HepG2 (cell line): ENCODE measurements at regions not wholly inside any gene's neighbourhood (a gene's known extent, or its start where the extent isn't known, plus 50 kb on each side); places are given as distances from the start of the nearest gene placed in this dataset.

Experiments
- ATAC-seq: fragments of 200-7000 bp; cut with Tn5 transposase; 3 replicates; pipeline ENCODE4 v1.9.1; 2020; ENCODE audit warnings: mild to moderate bottlenecking, moderate library complexity
- BruUV-seq: library from RNA; stranded (reverse); fragments of 400-500 nt; replicated peaks from 2 replicates; lab custom pipeline; 2021; lab: Mats Ljungman, UMichigan
- CTCF ChIA-PET: fragments of 300-600 bp; formaldehyde crosslinking; extraction: SDS; loops from one replicate; lab custom pipeline; 2021; ENCODE audit warnings: low total read pairs, inconsistent platforms, low intra/inter-chr PET ratio; lab: Yijun Ruan, JAX
- POLR2A ChIA-PET: fragments of 350-600 bp; sonication (Branson Sonifier 250); formaldehyde crosslinking; loops from one replicate; lab custom pipeline; 2020; ENCODE audit warnings: antibody characterized with exemption, inconsistent platforms; lab: Yijun Ruan, JAX
- DNase-seq: peaks from one replicate; pipeline ENCODE4 v3.0.0-alpha.2; 2015; ENCODE audit warnings: low spot score
- FAIRE-seq: peaks from 3 replicates; lab custom pipeline; 2011; peaks lifted over from hg19 to GRCh38; lab: Jason Lieb, UNC
- H2AFZ ChIP-seq: one replicate; pipeline ENCODE4 v1.6.1; 2011; ENCODE audit warnings: low read length, inconsistent platforms
- H3K27ac ChIP-seq: fragments of 300-600 bp; 3 replicates; pipeline ENCODE4 v1.8.0; 2011; ENCODE audit warnings: mixed run types, mild to moderate bottlenecking, mixed read lengths, low read length, inconsistent platforms; ENCODE audit not compliant: insufficient read depth; ENCODE audit errors: extremely low read length
- H3K27me3 ChIP-seq, 2 experiments: fragments of 200-600 bp in 1 of 2; 2 replicates in 1 of 2; 3 replicates in 1 of 2; pipeline versions ENCODE4 v1.6.0 to v1.8.0; 2011; ENCODE audit warnings: low read length in 2 of 2, mild to moderate bottlenecking in 2 of 2, moderate library complexity in 2 of 2, inconsistent platforms in 1 of 2; ENCODE audit not compliant: insufficient read depth in 2 of 2, control insufficient read depth in 1 of 2
- H3K36me3 ChIP-seq, 2 experiments: fragments of 200-600 bp in 1 of 2; replicated peaks in 1 of 2; 2 replicates in 1 of 2; 3 replicates in 1 of 2; pipeline versions ENCODE4 v1.5.1 to v1.8.0; 2011; ENCODE audit warnings: low read length in 2 of 2, inconsistent platforms in 1 of 2; ENCODE audit not compliant: insufficient read depth in 2 of 2, control insufficient read depth in 1 of 2
- H3K4me1 ChIP-seq: 2 replicates; pipeline ENCODE4 v1.5.1; 2012; ENCODE audit warnings: low read length, inconsistent platforms; ENCODE audit not compliant: insufficient read depth
- H3K4me2 ChIP-seq: 2 replicates; pipeline ENCODE4 v1.6.0; 2011; ENCODE audit warnings: low read depth, low read length, inconsistent platforms
- H3K4me3 ChIP-seq, 3 experiments: fragments of 200-600 bp in 1 of 3; sonication (generic), shearing (Covaris generic) in 1 of 3; replicated peaks in 1 of 3; 2 replicates each; pipeline ENCODE4 v1.5.1; 2011 to 2016; ENCODE audit warnings: low read length in 3 of 3, inconsistent platforms in 2 of 3, low read depth in 2 of 3, mild to moderate bottlenecking in 2 of 3, control low read depth in 1 of 3, mixed read lengths in 1 of 3; ENCODE audit not compliant: insufficient read depth in 1 of 3
- H3K79me2 ChIP-seq: one replicate; pipeline ENCODE4 v1.6.1; 2011; ENCODE audit warnings: low read length, inconsistent platforms; ENCODE audit not compliant: insufficient read depth
- H3K9ac ChIP-seq: 2 replicates; pipeline ENCODE4 v1.6.0; 2011; ENCODE audit warnings: mild to moderate bottlenecking, low read depth, low read length, inconsistent platforms; ENCODE audit not compliant: insufficient read depth
- H3K9me3 ChIP-seq: 2 replicates; pipeline ENCODE4 v1.5.1; 2012; ENCODE audit warnings: mild to moderate bottlenecking, low read length
- H4K20me1 ChIP-seq: 2 replicates; pipeline ENCODE4 v1.6.0; 2011; ENCODE audit warnings: inconsistent platforms, mild to moderate bottlenecking, low read length, moderate library complexity; ENCODE audit not compliant: insufficient read depth
- BORCS8-MEF2B ChIP-seq: sonication (generic); formaldehyde crosslinking; IDR thresholded peaks from 2 replicates; pipeline ENCODE4 v1.8.0; 2022; ENCODE audit warnings: mild to moderate bottlenecking, missing genetic modification reagents
- CBX1 ChIP-seq: IDR thresholded peaks from one replicate; pipeline ENCODE4 v1.6.1; 2016; ENCODE audit warnings: antibody characterized with exemption, low read depth
- FOXO1 ChIP-seq: sonication (generic); formaldehyde crosslinking; IDR thresholded peaks from 2 replicates; pipeline ENCODE4 v1.4.0; 2020; ENCODE audit warnings: missing genetic modification reagents
- KDM5B ChIP-seq: sonication (generic); formaldehyde crosslinking; IDR thresholded peaks from 2 replicates; pipeline ENCODE4 v1.4.0; 2020; ENCODE audit warnings: missing genetic modification reagents, mild to moderate bottlenecking, borderline replicate concordance
- KLF13 ChIP-seq: sonication (generic); formaldehyde crosslinking; IDR thresholded peaks from 2 replicates; pipeline ENCODE4 v1.4.0; 2020; ENCODE audit warnings: mild to moderate bottlenecking, missing genetic modification reagents
- NCOA2 ChIP-seq: sonication (generic); formaldehyde crosslinking; IDR thresholded peaks from 2 replicates; pipeline ENCODE4 v1.8.0; 2022; ENCODE audit warnings: inconsistent platforms
- NKX3-1 ChIP-seq: sonication (generic); formaldehyde crosslinking; IDR thresholded peaks from 2 replicates; pipeline ENCODE4 v1.5.0; 2020; ENCODE audit warnings: missing genetic modification reagents
- SMARCE1 ChIP-seq: fragments of 450-650 bp; IDR thresholded peaks from 2 replicates; pipeline ENCODE4 v1.6.1; 2017; ENCODE audit warnings: borderline replicate concordance
- THRA ChIP-seq: sonication (generic); formaldehyde crosslinking; IDR thresholded peaks from 2 replicates; pipeline ENCODE4 v1.4.0; 2020; ENCODE audit warnings: missing genetic modification reagents, borderline replicate concordance
- TRIM24 ChIP-seq: sonication (generic); formaldehyde crosslinking; IDR thresholded peaks from 2 replicates; pipeline ENCODE4 v1.8.0; 2022; ENCODE audit warnings: mild to moderate bottlenecking, missing genetic modification reagents
- ZGPAT ChIP-seq: IDR thresholded peaks from 2 replicates; pipeline ENCODE4 v1.6.1; 2016; ENCODE audit warnings: mild to moderate bottlenecking
- ZNF264 ChIP-seq: sonication (generic); formaldehyde crosslinking; IDR thresholded peaks from 2 replicates; pipeline ENCODE4 v1.4.0; 2020; ENCODE audit warnings: missing genetic modification reagents
- ZNF383 ChIP-seq: sonication (generic); formaldehyde crosslinking; IDR thresholded peaks from 2 replicates; pipeline ENCODE4 v1.4.0; 2020; ENCODE audit warnings: missing genetic modification reagents, mild to moderate bottlenecking, borderline replicate concordance
- ZNF781 ChIP-seq: sonication (generic); formaldehyde crosslinking; IDR thresholded peaks from 2 replicates; pipeline ENCODE4 v1.5.1; 2020; ENCODE audit warnings: borderline replicate concordance, mild to moderate bottlenecking, missing genetic modification reagents; ENCODE audit errors: not compliant biosample characterization
- WGBS: methylation state at CpG from one replicate; pipeline ENCODE4 v1.1.6; 2017; ENCODE audit warnings: low lambda C conversion rate; 5-methylcytosine and 5-hydroxymethylcytosine counted together
- in situ Hi-C: cut with HindIII; loops from 2 replicates; pipeline ENCODE4 v1.10.0; 2017; ENCODE audit warnings: low pct_unique_long_range_greater_than_20kb; ENCODE audit not compliant: extremely low pct_ligation_motif_present
- intact Hi-C: fragments of 100-400 bp; cut with micrococcal nuclease; formaldehyde crosslinking; loops from one replicate; pipeline ENCODE4 v1.10.0; 2022; ENCODE audit not compliant: unreplicated experiment
- TF ChIP-seq, protein P1 (sequence below), 2 experiments: sonication (generic) in 1 of 2; formaldehyde crosslinking in 1 of 2; IDR thresholded peaks; 2 replicates each; pipeline versions ENCODE4 v1.5.1 to v1.6.1; 2011 to 2020; ENCODE audit warnings: borderline replicate concordance in 1 of 2, low read depth in 1 of 2, low read length in 1 of 2, mild to moderate bottlenecking in 1 of 2, missing genetic modification reagents in 1 of 2, moderate library complexity in 1 of 2
- TF ChIP-seq, protein P2 (sequence below): sonication (generic); formaldehyde crosslinking; IDR thresholded peaks from 2 replicates; pipeline ENCODE4 v1.8.0; 2022; ENCODE audit warnings: missing genetic modification reagents, low read depth, mild to moderate bottlenecking, borderline replicate concordance
- TF ChIP-seq, protein P3 (sequence below): sonication (generic); formaldehyde crosslinking; IDR thresholded peaks from 2 replicates; pipeline ENCODE4 v1.4.0; 2020; ENCODE audit warnings: mild to moderate bottlenecking, missing genetic modification reagents

- 21% methylated on average over 6 of the region's 10 CpGs for WGBS
- Histone ChIP-seq H2AFZ (no peak overlapping the region), H4K20me1 (no peaks in the 10 kb centered on the region), H3K4me3 (no peak overlapping the region), H3K27ac (no peak overlapping the region), H3K27me3 (no peaks in the 10 kb centered on the region; a peak in 1 of 5 replicates), H3K9me3 (no peaks in the 10 kb centered on the region), H3K9ac (no peak overlapping the region), H3K36me3 (no peaks in the 10 kb centered on the region), H3K4me1 (no peaks in the 10 kb centered on the region), H3K4me2 (no peak overlapping the region), H3K79me2 (no peaks in the 10 kb centered on the region)
- BruUV-seq = no TSS peak
- no peak for ATAC-seq
- no peak for DNase-seq
- POLR2A ChIA-PET = no interaction called here
- no peak for FAIRE-seq
- CTCF ChIA-PET = no interaction called here
- in situ Hi-C loops = no loop called here
- TF ChIP-seq ZNF264 (no peak), ZNF781 (CRISPR knock-in tag) (no peak), FOXO1 (CRISPR knock-in tag) (no peak), NCOA2 (CRISPR knock-in tag) (no peak), ZGPAT (CRISPR knock-in tag) (no peak), KLF13 (CRISPR knock-in tag) (no peak), KDM5B (CRISPR knock-in tag) (no peak), ZNF383 (CRISPR knock-in tag) (no peak), SMARCE1 (no peak), BORCS8-MEF2B (CRISPR knock-in tag) (no peak), CBX1 (no peak), TRIM24 (no peak), THRA (CRISPR knock-in tag) (no peak), NKX3-1 (no peak)
- TF ChIP-seq, protein P1, sequence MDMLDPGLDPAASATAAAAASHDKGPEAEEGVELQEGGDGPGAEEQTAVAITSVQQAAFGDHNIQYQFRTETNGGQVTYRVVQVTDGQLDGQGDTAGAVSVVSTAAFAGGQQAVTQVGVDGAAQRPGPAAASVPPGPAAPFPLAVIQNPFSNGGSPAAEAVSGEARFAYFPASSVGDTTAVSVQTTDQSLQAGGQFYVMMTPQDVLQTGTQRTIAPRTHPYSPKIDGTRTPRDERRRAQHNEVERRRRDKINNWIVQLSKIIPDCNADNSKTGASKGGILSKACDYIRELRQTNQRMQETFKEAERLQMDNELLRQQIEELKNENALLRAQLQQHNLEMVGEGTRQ (IDR thresholded peaks at IDR 0.05; ENCODE audit: low read depth, low read length) = no peak
- TF ChIP-seq, protein P1 (CRISPR knock-in tag; IDR thresholded peaks at IDR 0.05; ENCODE audit: borderline replicate concordance) = no peak
- TF ChIP-seq, protein P2, sequence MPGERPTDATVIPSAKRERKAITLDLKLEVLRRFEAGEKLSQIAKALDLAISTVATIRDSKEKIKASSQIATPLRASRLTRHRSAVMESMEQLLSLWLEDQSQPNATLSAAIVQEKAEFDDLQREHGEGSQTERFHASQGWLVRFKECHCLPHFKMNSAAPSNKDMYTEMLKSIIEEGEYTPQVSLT = no peak
- TF ChIP-seq, protein P3, sequence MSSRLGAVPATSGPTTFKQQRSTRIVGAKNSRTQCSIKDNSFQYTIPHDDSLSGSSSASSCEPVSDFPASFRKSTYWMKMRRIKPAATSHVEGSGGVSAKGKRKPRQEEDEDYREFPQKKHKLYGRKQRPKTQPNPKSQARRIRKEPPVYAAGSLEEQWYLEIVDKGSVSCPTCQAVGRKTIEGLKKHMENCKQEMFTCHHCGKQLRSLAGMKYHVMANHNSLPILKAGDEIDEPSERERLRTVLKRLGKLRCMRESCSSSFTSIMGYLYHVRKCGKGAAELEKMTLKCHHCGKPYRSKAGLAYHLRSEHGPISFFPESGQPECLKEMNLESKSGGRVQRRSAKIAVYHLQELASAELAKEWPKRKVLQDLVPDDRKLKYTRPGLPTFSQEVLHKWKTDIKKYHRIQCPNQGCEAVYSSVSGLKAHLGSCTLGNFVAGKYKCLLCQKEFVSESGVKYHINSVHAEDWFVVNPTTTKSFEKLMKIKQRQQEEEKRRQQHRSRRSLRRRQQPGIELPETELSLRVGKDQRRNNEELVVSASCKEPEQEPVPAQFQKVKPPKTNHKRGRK (CRISPR knock-in tag) = no peak
- intact Hi-C loops = no loop called here
Measured at GRCh38 chr5:7066471-7067235, 329.3 kb upstream of the ADCY2 start.
